ENCODE measurements at regions not wholly inside any gene's neighbourhood (a gene's known extent, or its start where the extent isn't known, plus 50 kb on each side); places are given as distances from the start of the nearest gene placed in this dataset.
A peak's percentile ranks its signal among the peaks of the same experiment; 100 is the strongest.

GRCh38 chr11:92753161-92753560 is 216.3 kb upstream of the MTNR1B start:
- no peak for ATAC-seq
- intact Hi-C loops (cut with DNase I, micrococcal nuclease): no loop called here
- no peak for DNase-seq

GRCh38 chr11:92758241-92758780 is 211.1 kb upstream of the MTNR1B start:
- intact Hi-C loops (cut with DNase I, micrococcal nuclease): no loop called here
- DNase-seq (no peak), ATAC-seq (no peak)

- ATAC-seq: no peak
- no peak for DNase-seq
- intact Hi-C loops (cut with DNase I, micrococcal nuclease): no loop called here
These were observed 209.8 kb upstream of the MTNR1B start for GRCh38 chr11:92759571-92760214.

- intact Hi-C loops (cut with DNase I, micrococcal nuclease): no loop called here
- no peak for ATAC-seq
These were observed 207.3 kb upstream of the MTNR1B start for GRCh38 chr11:92762121-92762540.

GRCh38 chr11:92763336-92763735 is 206.1 kb upstream of the MTNR1B start:
- intact Hi-C loops (cut with DNase I, micrococcal nuclease): no loop called here
- ATAC-seq (no peak), DNase-seq (no peak)

More at GRCh38 chr11:92762121-92762540, 207.3 kb upstream of the MTNR1B start:
- DNase-seq: no peak

- DNase-seq (no peak), ATAC-seq (no peak)
- intact Hi-C loops (cut with DNase I, micrococcal nuclease): no loop called here
These were observed 205.3 kb upstream of the MTNR1B start for GRCh38 chr11:92764128-92764527.

- DNase-seq (no peak), ATAC-seq (no peak)
- intact Hi-C loops (cut with DNase I, micrococcal nuclease): no loop called here
These were observed 204.2 kb upstream of the MTNR1B start for GRCh38 chr11:92765082-92765840.

- intact Hi-C loops (cut with DNase I, micrococcal nuclease): no loop called here
- DNase-seq (peak in 1 of 2 donors; percentile 11), ATAC-seq (peak; percentile 62)
These were observed 203.5 kb upstream of the MTNR1B start for GRCh38 chr11:92765965-92766371.

GRCh38 chr11:92766698-92767097 is 202.8 kb upstream of the MTNR1B start:
- intact Hi-C loops (cut with DNase I, micrococcal nuclease): no loop called here
- no peak for ATAC-seq
- DNase-seq: no peak

GRCh38 chr11:92767416-92767815 is 202.0 kb upstream of the MTNR1B start:
- DNase-seq: no peak
- intact Hi-C loops (cut with DNase I, micrococcal nuclease): no loop called here
- ATAC-seq: no peak

- ATAC-seq: no peak
- no peak for DNase-seq
- intact Hi-C loops (cut with DNase I, micrococcal nuclease): no loop called here
These were observed 201.2 kb upstream of the MTNR1B start for GRCh38 chr11:92768121-92768840.

- DNase-seq (no peak), ATAC-seq (peak; percentile 50)
- intact Hi-C loops (cut with DNase I, micrococcal nuclease): no loop called here
These were observed 200.3 kb upstream of the MTNR1B start for GRCh38 chr11:92769112-92769511.

- no peak for ATAC-seq
- intact Hi-C loops (cut with DNase I, micrococcal nuclease): no loop called here
- DNase-seq: no peak
These were observed 199.0 kb upstream of the MTNR1B start for GRCh38 chr11:92770419-92770818.

GRCh38 chr11:92770981-92771380 is 198.5 kb upstream of the MTNR1B start:
- DNase-seq (no peak), ATAC-seq (no peak)
- intact Hi-C loops (cut with DNase I, micrococcal nuclease): no loop called here

- no peak for DNase-seq
- ATAC-seq: no peak
- intact Hi-C loops (cut with DNase I, micrococcal nuclease): no loop called here
These were observed 197.8 kb upstream of the MTNR1B start for GRCh38 chr11:92771701-92772100.

GRCh38 chr11:92775003-92775676 is 194.3 kb upstream of the MTNR1B start:
- DNase-seq (no peak), ATAC-seq (no peak)
- intact Hi-C loops (cut with DNase I, micrococcal nuclease): no loop called here

- no peak for ATAC-seq
- no peak for DNase-seq
- intact Hi-C loops (cut with DNase I, micrococcal nuclease): no loop called here
These were observed 192.8 kb upstream of the MTNR1B start for GRCh38 chr11:92776676-92777075.

GRCh38 chr11:92779746-92780145 is 189.7 kb upstream of the MTNR1B start:
- no peak for DNase-seq
- intact Hi-C loops (cut with DNase I, micrococcal nuclease): no loop called here
- no peak for ATAC-seq

GRCh38 chr11:92781151-92781550 is 188.3 kb upstream of the MTNR1B start:
- ATAC-seq (no peak), DNase-seq (no peak)
- intact Hi-C loops (cut with DNase I, micrococcal nuclease): no loop called here

All from left colon (tissue), 2 donors.